ENCODE measurements at regions not wholly inside any gene's neighbourhood (a gene's known extent, or its start where the extent isn't known, plus 50 kb on each side); places are given as distances from the start of the nearest gene placed in this dataset.

GRCh38 chr22:49372111-49372529, 455.6 kb downstream of the BRD1 start:
- H3K4me1 ChIP-seq (ENCODE audit: insufficient read depth, low read length): no peaks in the 10 kb centered on the region
- H3K27me3 ChIP-seq (ENCODE audit: insufficient read depth, low read length): no peaks in the 10 kb centered on the region
- H3K4me3 ChIP-seq (ENCODE audit: low read length): no peak overlapping the region
- H3K36me3 ChIP-seq (ENCODE audit: insufficient read depth, low read length): no peaks in the 10 kb centered on the region
- no peak overlapping the region for H2AFZ ChIP-seq (ENCODE audit: low read depth, low read length)
- no peaks in the 10 kb centered on the region for H3K9me3 ChIP-seq (ENCODE audit: low read length)

- Histone ChIP-seq H3K36me3 (ENCODE audit: insufficient read depth, low read length) (no peaks in the 10 kb centered on the region), H3K9me3 (ENCODE audit: low read length) (no peaks in the 10 kb centered on the region), H3K4me3 (ENCODE audit: low read length) (no peak overlapping the region), H3K27me3 (ENCODE audit: insufficient read depth, low read length) (no peaks in the 10 kb centered on the region), H2AFZ (ENCODE audit: low read depth, low read length) (no peak overlapping the region), H3K4me1 (ENCODE audit: insufficient read depth, low read length) (no peaks in the 10 kb centered on the region)
These were observed 456.2 kb downstream of the BRD1 start for GRCh38 chr22:49371325-49372110.

DNA sequence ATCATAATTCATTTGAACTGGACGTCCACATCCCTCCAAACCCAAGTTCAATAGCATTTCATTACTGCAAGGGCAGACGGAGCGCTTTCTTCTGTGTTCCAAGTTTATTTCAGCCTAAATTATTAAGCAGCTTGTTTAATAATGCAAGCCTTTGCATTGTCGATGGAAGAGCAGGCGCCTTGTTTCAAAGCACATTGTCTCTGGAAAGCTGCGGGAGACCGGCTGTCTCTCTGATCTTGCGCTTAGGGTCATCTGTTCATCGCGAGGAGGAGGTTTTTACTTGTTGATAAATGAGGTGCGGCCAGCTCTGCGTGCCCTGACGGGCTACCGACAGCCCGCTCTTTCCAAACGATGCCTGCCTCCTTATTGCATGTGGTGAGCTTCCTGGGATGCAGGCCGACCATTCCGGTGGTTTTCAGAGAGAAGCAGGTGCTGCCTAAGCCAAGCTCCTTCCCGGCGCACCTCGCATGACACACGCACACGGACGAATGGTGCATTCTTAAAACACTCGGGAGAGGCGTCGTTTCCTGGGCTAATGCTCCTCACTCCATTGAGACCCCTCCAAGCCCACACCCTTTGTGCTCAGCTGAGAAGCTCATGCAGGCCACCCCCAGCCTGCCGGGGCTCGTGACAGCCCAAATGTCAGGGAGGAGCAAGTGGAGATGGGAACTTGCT, 456.9 kb downstream of the BRD1 start:
- Histone ChIP-seq H3K27me3 (ENCODE audit: insufficient read depth, low read length) (no peaks in the 10 kb centered on the region), H2AFZ (ENCODE audit: low read depth, low read length) (no peak overlapping the region), H3K9me3 (ENCODE audit: low read length) (no peaks in the 10 kb centered on the region), H3K4me3 (ENCODE audit: low read length) (no peak overlapping the region), H3K36me3 (ENCODE audit: insufficient read depth, low read length) (no peaks in the 10 kb centered on the region), H3K4me1 (ENCODE audit: insufficient read depth, low read length) (no peaks in the 10 kb centered on the region)

DNA sequence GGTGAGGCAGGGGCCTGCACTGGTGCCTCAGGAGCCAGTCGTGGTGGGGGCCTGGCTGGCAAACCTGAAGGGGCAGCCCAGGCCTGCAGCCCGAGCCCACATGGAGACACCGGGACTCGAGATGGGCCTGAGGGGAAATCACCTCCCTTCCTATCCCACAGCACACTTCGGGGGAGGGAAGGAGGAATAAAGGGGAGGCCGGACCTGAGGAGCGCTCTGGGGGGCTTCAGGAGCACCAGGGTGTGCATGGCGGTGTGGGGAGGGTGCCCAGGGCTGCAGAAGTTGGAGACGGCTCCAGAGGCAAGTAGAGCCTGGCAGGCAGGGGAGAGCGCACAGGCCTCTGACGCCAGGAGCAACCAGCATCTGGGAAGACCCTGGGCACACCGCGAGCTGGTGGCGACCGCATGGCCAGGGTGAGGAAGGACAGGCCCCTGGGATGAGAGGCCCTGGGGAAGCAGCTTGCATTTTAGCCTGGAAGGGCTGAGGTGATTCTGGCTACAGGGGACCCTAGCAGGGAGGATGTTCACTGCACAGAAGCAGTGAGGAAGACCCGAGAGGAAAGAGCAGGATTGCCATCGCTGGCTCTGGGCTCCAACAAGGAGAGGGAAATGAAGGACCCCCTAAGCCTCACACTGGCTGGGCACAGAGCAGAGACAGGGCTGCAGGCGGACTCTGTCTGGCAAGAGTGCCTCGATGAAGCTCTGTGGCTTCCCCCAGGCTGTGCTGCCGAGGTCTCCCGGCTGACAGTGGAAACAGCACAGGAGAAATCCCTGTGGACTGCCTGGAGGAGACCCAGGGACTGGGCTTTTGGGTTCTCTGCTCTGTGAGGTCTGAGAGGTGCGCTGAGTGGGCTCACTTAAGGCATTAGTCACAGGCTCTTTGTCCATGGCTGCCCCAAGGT, 457.7 kb downstream of the BRD1 start:
- no peak overlapping the region for H2AFZ ChIP-seq (ENCODE audit: low read depth, low read length)
- no peaks in the 10 kb centered on the region for H3K9me3 ChIP-seq (ENCODE audit: low read length)
- no peaks in the 10 kb centered on the region for H3K27me3 ChIP-seq (ENCODE audit: insufficient read depth, low read length)
- H3K36me3 ChIP-seq (ENCODE audit: insufficient read depth, low read length): no peaks in the 10 kb centered on the region
- no peak overlapping the region for H3K4me3 ChIP-seq (ENCODE audit: low read length)
- H3K4me1 ChIP-seq (ENCODE audit: insufficient read depth, low read length): no peaks in the 10 kb centered on the region

DNA sequence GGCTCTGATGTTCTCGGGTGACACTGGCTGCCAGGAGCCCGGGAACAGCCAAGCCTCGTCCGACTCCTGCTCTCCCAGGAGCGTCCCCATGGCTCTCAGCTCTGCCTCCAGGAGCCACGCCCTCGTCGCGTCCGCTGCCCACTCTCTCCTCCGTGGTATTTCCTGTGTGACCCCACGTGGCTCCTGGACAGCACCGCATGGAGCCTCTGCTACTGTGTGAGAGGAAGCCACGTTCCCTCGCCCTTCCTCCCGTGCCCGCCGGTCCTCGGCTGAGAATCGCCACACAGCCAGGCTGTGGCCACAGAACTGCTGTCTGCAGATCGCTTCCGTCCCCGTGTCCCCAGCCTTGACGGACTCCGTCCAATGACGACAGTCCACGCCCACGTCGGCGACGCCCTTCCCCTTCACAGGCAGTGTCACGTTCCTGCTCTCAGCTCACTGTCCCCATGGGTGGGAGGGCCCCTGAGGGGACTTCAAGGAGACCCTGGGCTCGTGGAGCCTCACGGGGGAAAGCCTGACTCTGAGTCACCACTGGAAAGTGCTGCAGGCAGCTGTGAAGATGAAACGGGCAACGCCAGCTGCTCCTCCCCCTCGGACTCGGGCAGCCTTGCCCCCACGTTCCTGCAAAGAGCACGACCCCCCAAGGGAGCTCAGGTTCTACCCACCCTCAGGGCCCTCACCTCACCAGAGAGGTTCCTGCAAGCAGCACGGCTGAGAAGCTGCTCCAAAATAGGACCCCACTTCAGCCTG, 458.5 kb downstream of the BRD1 start:
- no peak overlapping the region for H3K4me3 ChIP-seq (ENCODE audit: low read length)
- H3K9me3 ChIP-seq (ENCODE audit: low read length): no peaks in the 10 kb centered on the region
- H3K36me3 ChIP-seq (ENCODE audit: insufficient read depth, low read length): no peaks in the 10 kb centered on the region
- H3K27me3 ChIP-seq (ENCODE audit: insufficient read depth, low read length): no peaks in the 10 kb centered on the region
- H2AFZ ChIP-seq (ENCODE audit: low read depth, low read length): no peak overlapping the region
- H3K4me1 ChIP-seq (ENCODE audit: insufficient read depth, low read length): no peaks in the 10 kb centered on the region

GRCh38 chr22:49368221-49368975, 459.3 kb downstream of the BRD1 start:
- Histone ChIP-seq H2AFZ (ENCODE audit: low read depth, low read length) (no peak overlapping the region), H3K9me3 (ENCODE audit: low read length) (no peaks in the 10 kb centered on the region), H3K4me3 (ENCODE audit: low read length) (no peak overlapping the region), H3K27me3 (ENCODE audit: insufficient read depth, low read length) (no peaks in the 10 kb centered on the region), H3K4me1 (ENCODE audit: insufficient read depth, low read length) (no peaks in the 10 kb centered on the region), H3K36me3 (ENCODE audit: insufficient read depth, low read length) (no peaks in the 10 kb centered on the region)

- Histone ChIP-seq H3K4me3 (ENCODE audit: low read length) (no peak overlapping the region), H3K4me1 (ENCODE audit: insufficient read depth, low read length) (no peaks in the 10 kb centered on the region), H3K9me3 (ENCODE audit: low read length) (no peaks in the 10 kb centered on the region), H3K36me3 (ENCODE audit: insufficient read depth, low read length) (no peaks in the 10 kb centered on the region), H2AFZ (ENCODE audit: low read depth, low read length) (no peak overlapping the region), H3K27me3 (ENCODE audit: insufficient read depth, low read length) (no peaks in the 10 kb centered on the region)
These were observed 460.5 kb downstream of the BRD1 start for GRCh38 chr22:49367041-49367697.

DNA sequence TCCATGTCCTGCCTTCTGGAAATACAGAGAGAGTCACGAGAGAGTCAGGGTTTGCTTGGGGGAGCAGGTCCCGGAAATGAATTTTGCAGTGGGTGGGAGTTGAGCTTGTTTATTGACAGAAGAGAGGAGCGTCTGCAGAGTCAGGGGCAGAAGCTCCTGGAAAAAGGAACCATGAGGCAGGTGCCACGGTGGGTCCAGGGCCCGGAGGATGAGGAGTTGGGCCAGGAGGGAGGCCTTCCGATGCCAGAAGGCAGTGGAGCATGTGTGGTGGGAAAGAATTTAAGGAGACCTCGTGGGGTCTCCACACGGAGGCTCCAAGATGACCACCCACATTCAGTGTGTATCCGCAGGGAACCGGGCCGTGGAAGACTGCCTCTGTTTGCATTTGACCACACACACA, 461.2 kb downstream of the BRD1 start:
- no peak overlapping the region for H3K4me3 ChIP-seq (ENCODE audit: low read length)
- no peaks in the 10 kb centered on the region for H3K36me3 ChIP-seq (ENCODE audit: insufficient read depth, low read length)
- H2AFZ ChIP-seq (ENCODE audit: low read depth, low read length): no peak overlapping the region
- H3K27me3 ChIP-seq (ENCODE audit: insufficient read depth, low read length): no peaks in the 10 kb centered on the region
- no peaks in the 10 kb centered on the region for H3K4me1 ChIP-seq (ENCODE audit: insufficient read depth, low read length)
- H3K9me3 ChIP-seq (ENCODE audit: low read length): no peaks in the 10 kb centered on the region

DNA sequence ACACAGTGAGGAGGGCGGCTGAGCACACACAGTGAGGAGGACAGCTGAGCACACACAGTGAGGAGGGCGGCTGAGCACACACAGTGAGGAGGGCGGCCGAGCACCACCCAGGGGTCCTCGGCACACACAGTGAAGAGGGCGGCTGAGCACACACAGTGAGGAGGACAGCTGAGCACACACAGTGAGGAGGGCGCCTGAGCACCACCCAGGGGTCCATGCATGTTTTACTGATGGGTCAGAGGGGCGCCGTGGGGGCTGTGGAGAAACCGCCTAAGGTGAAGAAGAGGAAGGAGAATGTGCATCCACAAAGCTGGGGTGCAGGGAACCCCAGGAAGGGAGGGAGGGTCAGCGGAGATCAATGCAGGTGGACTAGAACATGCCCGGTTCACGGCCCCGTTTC, 461.8 kb downstream of the BRD1 start:
- no peaks in the 10 kb centered on the region for H3K9me3 ChIP-seq (ENCODE audit: low read length)
- H2AFZ ChIP-seq (ENCODE audit: low read depth, low read length): no peak overlapping the region
- H3K36me3 ChIP-seq (ENCODE audit: insufficient read depth, low read length): no peaks in the 10 kb centered on the region
- no peaks in the 10 kb centered on the region for H3K27me3 ChIP-seq (ENCODE audit: insufficient read depth, low read length)
- H3K4me1 ChIP-seq (ENCODE audit: insufficient read depth, low read length): no peaks in the 10 kb centered on the region
- H3K4me3 ChIP-seq (ENCODE audit: low read length): no peak overlapping the region

DNA sequence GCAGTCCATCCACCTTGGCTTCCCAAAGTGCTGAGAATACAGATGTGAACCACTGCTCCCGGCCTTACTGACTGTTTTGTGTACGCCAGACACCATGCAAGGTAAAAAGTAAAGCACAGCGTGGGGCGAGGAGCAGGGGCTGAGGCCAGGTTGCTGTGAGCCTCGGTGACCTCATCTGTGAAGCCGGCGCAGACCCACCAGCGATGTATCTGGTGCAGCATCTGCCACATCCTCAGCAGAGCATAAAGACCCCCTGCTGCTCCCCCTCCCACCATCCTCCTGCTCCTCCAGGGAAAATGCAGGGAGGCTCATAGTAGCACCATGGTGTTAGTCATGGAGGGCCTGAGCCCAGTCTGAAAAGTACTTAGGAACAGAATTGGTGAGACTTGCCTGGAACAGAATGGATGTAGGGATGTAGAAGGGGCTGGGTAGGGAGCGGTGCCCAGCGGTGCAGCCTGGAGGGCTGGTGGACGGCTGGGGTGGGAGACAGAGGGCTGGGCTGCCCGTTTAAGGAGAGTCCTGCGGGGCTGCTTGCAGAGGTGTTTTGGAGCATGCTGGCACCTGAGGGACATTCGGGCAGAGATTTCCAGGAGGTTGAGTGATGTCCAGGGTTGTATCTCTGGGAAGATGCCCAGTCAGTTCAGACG, 462.4 kb downstream of the BRD1 start:
- Histone ChIP-seq H3K27me3 (ENCODE audit: insufficient read depth, low read length) (no peaks in the 10 kb centered on the region), H3K4me1 (ENCODE audit: insufficient read depth, low read length) (no peaks in the 10 kb centered on the region), H2AFZ (ENCODE audit: low read depth, low read length) (no peak overlapping the region), H3K9me3 (ENCODE audit: low read length) (no peaks in the 10 kb centered on the region), H3K36me3 (ENCODE audit: insufficient read depth, low read length) (no peaks in the 10 kb centered on the region), H3K4me3 (ENCODE audit: low read length) (no peak overlapping the region)

DNA sequence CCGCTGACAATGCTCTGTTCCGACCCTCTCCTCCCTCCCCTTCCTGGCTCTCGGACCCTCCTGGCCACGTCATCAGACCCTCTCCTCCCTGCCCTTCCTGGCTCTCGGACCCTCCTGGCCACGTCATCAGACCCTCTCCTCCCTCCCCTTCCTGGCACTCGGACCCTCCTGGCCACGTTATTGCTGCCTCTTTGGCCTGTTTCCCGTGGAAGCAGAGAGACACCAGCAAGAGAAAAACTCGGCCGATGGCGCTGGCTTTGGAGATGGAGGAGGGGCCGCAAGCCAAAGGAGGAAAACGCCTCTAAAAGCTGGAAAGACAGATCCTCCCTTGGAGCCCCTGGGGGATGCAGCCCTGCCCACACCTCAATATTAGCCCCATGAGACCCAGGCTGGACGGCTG, 463.3 kb downstream of the BRD1 start:
- H3K4me1 ChIP-seq (ENCODE audit: insufficient read depth, low read length): no peaks in the 10 kb centered on the region
- no peaks in the 10 kb centered on the region for H3K27me3 ChIP-seq (ENCODE audit: insufficient read depth, low read length)
- no peak overlapping the region for H2AFZ ChIP-seq (ENCODE audit: low read depth, low read length)
- no peak overlapping the region for H3K4me3 ChIP-seq (ENCODE audit: low read length)
- no peaks in the 10 kb centered on the region for H3K9me3 ChIP-seq (ENCODE audit: low read length)
- no peaks in the 10 kb centered on the region for H3K36me3 ChIP-seq (ENCODE audit: insufficient read depth, low read length)

All from neuron (in vitro differentiated cells).